GM18907 (cell line): ENCODE measurements at regions not wholly inside any gene's neighbourhood (a gene's known extent, or its start where the extent isn't known, plus 50 kb on each side); places are given as distances from the start of the nearest gene placed in this dataset.
"Not testable (repeated sequence)": the region's sequence is repeated elsewhere in the genome, so short reads cannot be mapped to it uniquely, and the experiment has no call there.

ENCODE experiments used
- ATAC-seq: cut with Tn5 transposase; IDR thresholded peaks from one replicate; pipeline ENCODE4 v1.9.1; 2021; ENCODE audit warnings: mild to moderate bottlenecking, moderate library complexity; ENCODE audit not compliant: unreplicated experiment

GRCh38 chr22:48061726-48062125 is 1299.3 kb downstream of the TBC1D22A start:
- no peak for ATAC-seq

- no peak for ATAC-seq
Observed at GRCh38 chr22:48060266-48060665, 1297.8 kb downstream of the TBC1D22A start.

DNA sequence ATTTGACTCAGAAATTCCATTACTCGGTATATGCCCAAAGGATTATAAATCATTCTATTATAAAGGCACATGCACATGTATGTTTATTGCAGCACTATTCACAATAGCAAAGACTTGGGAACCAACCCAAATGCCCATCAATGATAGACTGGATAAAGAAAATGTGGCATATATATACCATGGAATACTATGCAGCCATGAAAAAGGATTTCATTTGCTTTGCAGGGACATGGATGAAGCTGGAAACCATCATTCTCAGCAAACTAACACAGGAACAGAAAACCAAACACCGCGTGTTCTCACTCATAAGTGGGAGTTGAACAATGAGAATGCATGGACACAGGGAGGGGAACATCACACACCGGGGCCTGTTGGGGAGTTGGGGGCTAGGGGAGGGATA is 1297.1 kb downstream of the TBC1D22A start:
- ATAC-seq = not testable (repeated sequence)

DNA sequence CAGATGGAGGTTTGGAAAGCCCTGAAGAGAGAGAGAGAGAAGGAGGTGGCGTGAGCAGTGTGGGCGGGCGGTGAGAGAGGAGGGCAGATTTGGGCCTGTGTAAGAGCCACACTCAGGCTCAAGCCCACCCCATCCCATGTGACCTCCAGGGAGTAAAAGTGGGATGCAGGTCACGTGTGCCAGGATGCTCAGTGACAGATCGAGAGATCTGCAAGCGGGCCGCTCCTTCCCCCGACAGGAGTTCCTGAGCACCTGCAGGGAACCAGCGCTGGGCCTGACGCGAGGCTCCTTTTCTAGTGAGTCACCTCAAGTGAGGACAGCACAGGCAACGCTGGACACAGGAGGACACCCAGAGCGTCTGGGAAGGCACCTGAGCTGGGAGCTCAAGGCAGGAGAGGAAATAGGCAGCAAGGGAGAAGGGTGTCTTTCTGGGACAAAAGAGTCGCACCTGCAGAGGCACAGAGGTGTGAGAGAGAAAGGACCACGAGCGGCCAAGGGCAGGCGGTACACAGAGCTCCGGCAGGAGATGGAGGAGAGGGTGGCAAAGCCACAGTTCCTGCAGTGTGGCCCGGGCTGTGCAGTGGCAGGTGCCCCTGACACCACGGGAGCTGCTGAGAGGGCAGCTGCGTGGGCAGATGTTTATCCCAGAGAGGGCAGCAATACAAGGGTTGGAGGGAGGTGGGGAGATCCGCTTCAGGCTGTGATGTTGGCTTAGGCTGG is 1294.8 kb downstream of the TBC1D22A start:
- no peak for ATAC-seq

DNA sequence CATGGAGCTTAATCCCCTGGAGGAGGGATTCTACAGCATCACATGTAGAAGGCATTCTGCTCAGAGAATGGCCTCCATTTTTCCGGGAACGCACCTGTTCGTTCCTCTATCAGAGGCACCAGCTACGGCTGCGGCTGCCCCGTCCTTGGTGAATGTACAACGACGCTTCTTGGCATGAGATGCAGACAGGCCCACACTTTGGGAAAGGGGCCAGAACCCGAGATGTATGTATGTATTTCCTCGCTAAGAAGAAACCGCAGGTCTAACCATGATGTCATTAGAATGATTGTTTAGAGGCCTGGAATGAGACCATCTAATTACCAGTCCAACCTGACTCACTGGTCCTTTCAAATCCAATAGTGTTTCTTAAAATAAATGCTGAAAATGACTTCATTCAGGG is 1293.4 kb downstream of the TBC1D22A start:
- ATAC-seq = no peak

- ATAC-seq = no peak
Observed at GRCh38 chr22:48055185-48055584, 1292.7 kb downstream of the TBC1D22A start.

- no peak for ATAC-seq
Observed at GRCh38 chr22:48054596-48054995, 1292.1 kb downstream of the TBC1D22A start.

GRCh38 chr22:48053973-48054372 is 1291.5 kb downstream of the TBC1D22A start:
- ATAC-seq = no peak

DNA sequence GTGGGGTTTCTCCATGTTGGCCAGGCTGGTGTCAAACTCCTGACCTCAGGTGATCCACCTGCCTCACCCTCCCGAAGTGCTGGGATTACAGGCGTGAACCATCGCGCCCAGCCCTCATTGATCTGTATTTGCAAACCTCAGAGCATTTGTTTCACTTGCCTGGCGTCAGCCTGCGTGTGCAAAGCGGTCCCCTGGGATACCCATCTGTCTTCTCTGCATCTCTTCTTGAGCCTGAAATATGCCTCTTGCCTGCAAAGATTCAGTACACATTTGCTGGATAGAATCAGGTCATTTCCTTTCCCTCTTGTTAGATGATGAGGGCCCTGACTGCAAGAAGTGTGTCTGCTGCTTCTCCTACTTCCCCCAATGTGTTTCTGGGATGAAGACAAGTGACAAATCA is 1291.0 kb downstream of the TBC1D22A start:
- no peak for ATAC-seq

- ATAC-seq = no peak
Observed at GRCh38 chr22:48052621-48052890, 1290.1 kb downstream of the TBC1D22A start.

DNA sequence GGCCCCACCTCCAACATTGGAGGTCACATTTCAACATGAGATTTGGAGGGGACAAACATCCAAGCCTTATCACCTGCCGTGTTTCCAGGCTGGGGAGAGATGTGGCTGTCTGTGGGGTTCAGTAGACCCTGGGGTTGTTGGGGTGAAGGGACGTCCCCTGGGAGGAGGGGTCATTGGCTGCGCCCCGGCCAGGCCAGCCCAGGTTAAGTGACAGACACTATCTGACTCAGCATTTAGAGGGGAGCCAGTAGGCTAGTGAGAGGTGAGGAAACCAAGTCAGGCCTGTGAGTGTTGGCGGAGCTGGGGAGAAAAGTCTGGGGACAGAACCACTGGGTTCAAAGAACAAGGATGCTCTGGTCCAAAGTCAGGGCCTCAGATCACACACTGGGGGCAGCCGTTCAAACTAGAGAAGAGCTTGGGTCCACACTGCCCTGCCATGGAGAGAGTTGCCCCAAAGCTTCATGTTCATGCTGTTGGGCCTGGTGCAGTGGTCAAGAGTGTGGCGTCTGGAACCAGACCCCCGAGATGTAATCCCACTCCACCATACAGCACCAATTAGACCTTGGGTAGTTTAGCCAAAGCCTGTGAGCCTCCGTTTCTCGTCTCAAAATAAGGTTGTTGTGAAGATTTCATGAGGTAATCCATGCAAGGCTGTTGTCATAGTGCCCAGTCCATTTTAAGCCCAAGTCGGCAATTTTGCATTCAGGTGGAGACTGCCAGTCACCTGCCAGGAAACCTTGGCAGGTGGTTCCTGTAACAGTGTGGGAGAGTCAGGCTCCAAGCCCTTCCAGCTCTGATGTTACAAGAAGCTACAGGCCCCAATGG is 1289.6 kb downstream of the TBC1D22A start:
- no peak for ATAC-seq

DNA sequence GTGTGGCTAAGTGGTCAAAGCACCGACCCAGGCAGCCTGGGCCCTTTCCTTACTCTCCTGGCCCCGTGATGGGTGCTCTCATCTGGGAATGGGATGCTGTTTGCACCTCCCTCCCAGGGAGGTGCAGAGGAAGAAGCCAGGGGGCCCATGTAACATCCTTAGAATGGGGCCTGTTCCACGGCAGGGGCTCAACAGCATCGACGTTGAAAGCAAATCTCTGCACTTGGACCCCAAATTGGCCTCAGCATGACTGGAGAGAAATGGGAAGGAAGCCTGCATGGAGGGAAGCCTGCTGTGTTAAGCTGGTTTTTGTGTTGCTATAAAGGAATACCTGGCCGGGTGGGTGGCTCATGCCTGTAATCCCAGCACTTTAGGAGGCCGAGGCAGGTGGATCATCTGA is 1288.4 kb downstream of the TBC1D22A start:
- ATAC-seq = no peak

DNA sequence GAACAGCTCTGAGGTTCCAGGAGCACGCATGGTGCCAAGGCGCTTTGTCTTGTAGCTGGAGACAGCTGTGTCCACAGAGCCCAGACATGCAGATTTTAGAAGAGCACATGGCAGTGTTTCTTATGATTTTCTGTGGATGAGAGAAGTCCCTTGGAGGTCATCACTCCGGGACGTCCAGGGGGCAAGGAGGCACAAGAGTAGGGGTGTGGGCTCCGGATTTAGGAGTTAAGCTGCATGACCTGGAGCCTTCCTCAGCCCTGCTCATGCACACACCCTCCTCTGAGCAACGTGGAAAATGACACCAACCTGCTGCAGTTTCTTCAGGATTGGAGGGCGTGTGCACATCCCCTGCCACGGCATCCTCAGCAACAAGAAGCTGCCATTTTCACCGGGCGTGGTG is 1286.7 kb downstream of the TBC1D22A start:
- ATAC-seq = no peak

DNA sequence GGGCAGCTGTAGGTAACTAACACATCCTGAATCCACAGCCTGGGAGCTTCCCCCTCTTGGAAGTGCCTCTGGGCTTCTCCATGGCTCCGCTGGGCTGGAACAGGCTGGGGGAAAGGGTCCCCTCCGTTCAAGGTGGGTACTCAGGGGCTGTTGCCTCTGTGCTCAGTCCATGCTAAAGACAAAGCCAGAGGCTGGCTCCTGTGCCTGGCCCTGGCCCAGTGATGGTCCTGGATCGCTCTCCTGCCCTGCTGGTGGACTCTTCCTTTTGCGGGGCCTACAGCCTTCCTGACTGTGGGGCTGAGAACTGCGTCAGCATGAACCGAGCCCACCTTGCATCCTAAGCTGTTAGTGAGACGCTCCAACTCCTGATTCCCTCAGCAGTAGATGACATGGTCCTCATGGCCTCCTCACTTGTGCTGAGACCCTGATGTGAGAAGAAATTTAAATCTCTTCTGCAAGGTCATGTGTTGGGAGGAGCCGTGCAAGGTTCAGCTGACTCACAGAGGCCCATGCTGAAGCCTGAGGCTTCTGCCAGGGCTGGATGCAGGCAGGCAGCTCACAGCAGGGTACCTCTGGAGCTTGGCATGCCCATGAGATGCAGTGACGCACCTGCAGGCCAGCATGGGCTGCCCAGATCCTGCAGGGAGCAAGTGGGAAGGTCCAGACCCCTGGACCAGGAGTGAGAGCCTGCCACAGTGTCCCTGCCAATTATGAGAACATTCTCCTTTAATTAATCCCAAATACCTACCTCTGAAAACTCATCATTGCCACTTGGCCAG is 1285.5 kb downstream of the TBC1D22A start:
- ATAC-seq = no peak

- ATAC-seq = peak; percentile 73
Observed at GRCh38 chr22:48045369-48045768, 1282.9 kb downstream of the TBC1D22A start.

- ATAC-seq = no peak
Observed at GRCh38 chr22:48044487-48045060, 1282.1 kb downstream of the TBC1D22A start.

DNA sequence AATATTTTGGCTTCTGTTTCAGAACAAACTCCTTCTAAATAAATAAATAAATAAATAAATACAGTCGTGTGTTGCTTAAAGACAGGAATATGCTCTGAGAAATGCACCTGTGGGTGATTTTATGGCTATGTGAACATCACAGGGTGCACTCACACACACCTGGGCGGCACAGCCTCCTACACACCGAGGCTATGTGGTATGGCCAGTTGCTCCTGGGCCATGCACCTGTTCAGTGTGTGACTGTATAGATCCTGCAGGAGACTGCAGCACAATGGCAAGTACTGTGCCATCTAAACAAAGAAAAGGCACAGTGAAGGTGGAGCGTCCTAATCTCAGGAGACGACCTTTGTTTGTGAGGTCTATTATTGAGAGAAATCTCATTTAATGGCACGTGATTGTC is 1281.1 kb downstream of the TBC1D22A start:
- no peak for ATAC-seq

- no peak for ATAC-seq
Observed at GRCh38 chr22:48042621-48043395, 1280.4 kb downstream of the TBC1D22A start.

DNA sequence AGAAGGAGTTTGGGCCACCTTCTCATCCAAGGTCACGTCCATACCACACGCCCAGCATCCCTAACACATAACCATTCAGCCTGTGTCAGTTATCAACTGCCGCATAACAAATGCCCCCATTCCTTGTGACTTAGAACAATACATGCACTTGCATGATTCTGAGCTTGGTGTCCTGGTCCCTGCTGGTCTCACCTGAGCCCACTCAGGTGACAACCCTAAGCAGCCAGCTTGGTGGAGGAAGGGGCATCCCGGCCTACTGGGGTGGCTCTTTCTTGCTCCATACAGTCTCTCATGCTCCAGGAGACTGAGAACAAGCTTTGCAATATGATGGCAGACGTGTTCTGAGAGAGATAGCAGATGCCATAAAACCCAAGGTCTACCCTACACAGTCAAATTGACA is 1276.9 kb downstream of the TBC1D22A start:
- no peak for ATAC-seq

DNA sequence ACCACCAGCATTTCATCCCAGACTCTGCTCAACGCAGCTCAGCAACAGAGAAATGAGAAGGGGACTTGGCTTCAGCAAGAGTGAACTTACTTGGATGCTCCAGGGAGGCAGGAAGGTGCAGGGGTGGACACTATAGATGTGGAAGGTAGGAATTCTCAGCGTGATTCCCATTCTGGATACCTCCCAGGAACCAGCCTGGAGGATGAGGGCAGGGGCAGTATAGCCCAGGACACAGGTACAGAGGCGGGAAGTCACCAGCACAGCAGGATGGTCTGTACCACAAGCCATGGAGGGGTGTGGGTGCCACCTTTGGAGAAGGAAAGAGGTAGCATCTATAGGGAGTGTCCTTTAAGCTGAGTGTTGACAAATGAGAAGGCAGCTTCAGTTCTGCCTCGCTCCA is 1275.2 kb downstream of the TBC1D22A start:
- ATAC-seq = no peak

DNA sequence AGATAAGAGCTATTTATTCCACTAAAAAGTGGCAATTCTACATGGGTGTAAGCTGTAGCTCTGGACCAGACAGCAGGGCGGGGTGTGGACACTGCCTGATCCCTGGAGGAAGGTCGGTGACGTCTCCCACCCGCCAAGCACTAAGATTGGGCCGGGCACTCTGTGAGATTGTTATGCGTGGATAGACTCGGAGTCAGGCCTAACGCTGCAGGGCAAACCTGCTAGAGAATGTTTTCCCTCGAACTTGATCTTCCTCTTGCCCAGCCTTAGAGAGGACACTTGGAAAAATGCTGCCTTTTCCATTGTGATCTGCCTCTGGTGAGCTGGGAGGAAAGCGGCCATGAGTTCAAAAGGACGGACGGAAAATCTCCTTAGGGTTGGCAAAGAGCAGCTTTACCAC is 1273.4 kb downstream of the TBC1D22A start:
- ATAC-seq = no peak
